ENCODE measurements at regions not wholly inside any gene's neighbourhood (a gene's known extent, or its start where the extent isn't known, plus 50 kb on each side); places are given as distances from the start of the nearest gene placed in this dataset.

- TF ChIP-seq, protein P1, sequence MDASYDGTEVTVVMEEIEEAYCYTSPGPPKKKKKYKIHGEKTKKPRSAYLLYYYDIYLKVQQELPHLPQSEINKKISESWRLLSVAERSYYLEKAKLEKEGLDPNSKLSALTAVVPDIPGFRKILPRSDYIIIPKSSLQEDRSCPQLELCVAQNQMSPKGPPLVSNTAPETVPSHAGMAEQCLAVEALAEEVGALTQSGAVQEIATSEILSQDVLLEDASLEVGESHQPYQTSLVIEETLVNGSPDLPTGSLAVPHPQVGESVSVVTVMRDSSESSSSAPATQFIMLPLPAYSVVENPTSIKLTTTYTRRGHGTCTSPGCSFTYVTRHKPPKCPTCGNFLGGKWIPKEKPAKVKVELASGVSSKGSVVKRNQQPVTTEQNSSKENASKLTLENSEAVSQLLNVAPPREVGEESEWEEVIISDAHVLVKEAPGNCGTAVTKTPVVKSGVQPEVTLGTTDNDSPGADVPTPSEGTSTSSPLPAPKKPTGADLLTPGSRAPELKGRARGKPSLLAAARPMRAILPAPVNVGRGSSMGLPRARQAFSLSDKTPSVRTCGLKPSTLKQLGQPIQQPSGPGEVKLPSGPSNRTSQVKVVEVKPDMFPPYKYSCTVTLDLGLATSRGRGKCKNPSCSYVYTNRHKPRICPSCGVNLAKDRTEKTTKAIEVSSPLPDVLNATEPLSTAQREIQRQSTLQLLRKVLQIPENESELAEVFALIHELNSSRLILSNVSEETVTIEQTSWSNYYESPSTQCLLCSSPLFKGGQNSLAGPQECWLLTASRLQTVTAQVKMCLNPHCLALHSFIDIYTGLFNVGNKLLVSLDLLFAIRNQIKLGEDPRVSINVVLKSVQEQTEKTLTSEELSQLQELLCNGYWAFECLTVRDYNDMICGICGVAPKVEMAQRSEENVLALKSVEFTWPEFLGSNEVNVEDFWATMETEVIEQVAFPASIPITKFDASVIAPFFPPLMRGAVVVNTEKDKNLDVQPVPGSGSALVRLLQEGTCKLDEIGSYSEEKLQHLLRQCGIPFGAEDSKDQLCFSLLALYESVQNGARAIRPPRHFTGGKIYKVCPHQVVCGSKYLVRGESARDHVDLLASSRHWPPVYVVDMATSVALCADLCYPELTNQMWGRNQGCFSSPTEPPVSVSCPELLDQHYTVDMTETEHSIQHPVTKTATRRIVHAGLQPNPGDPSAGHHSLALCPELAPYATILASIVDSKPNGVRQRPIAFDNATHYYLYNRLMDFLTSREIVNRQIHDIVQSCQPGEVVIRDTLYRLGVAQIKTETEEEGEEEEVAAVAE (CRISPR knock-in tag; IDR thresholded peaks at IDR 0.05; ENCODE audit: borderline replicate concordance): no peak
These were observed 93.1 kb downstream of the C9orf152 start (continued) for GRCh38 chr9:110114859-110115201.

- no peaks in the 10 kb centered on the region for H3K27me3 ChIP-seq (ENCODE audit: control insufficient read depth in 1 of 2, insufficient read depth in 2 of 2, low read length in 2 of 2)
- H3K79me2 ChIP-seq (ENCODE audit: insufficient read depth, low read length): no peaks in the 10 kb centered on the region
- peak overlapping the region; percentile 41 for H3K4me2 ChIP-seq (ENCODE audit: low read depth, low read length)
- ChIA-PET CTCF (ENCODE audit: low intra/inter-chr PET ratio, low total read pairs) (no interaction called here), POLR2A (interaction anchor here (3.2 kb wide), 1 partner anchor 11 kb away, joined by 35 read pairs; no protein-coding TSS in a partner anchor)
- 68% methylated on average over 5 of the region's 7 CpGs for WGBS (ENCODE audit: low lambda C conversion rate)
- BruUV-seq (replicated peaks): TSS peak; percentile 93
- no peak overlapping the region for H2AFZ ChIP-seq (ENCODE audit: low read length)
- peak overlapping the region; percentile 52 for H3K27ac ChIP-seq (ENCODE audit: extremely low read length, insufficient read depth, low read length)
- peak overlapping the region; percentile 2; the same call in 1 of the 2 replicates for H3K9ac ChIP-seq (ENCODE audit: insufficient read depth, low read depth, low read length)
- in situ Hi-C loops (cut with HindIII; ENCODE audit: extremely low pct_ligation_motif_present, low pct_unique_long_range_greater_than_20kb): no loop called here
- intact Hi-C loops (cut with micrococcal nuclease; ENCODE audit: unreplicated experiment): no loop called here
- H3K4me1 ChIP-seq (ENCODE audit: insufficient read depth, low read length): peaks cover 42% of the 10 kb centered on the region
- TF ChIP-seq REL (CRISPR knock-in tag; conservative IDR thresholded peaks at IDR 0.05) (no peak), ATM (IDR thresholded peaks at IDR 0.05; ENCODE audit: borderline replicate concordance) (no peak), ZSCAN20 (CRISPR knock-in tag; IDR thresholded peaks at IDR 0.05; ENCODE audit: borderline replicate concordance) (no peak), ZNF672 (CRISPR knock-in tag; IDR thresholded peaks at IDR 0.05) (no peak), ZNF383 (CRISPR knock-in tag; IDR thresholded peaks at IDR 0.05; ENCODE audit: borderline replicate concordance) (no peak), CCAR2 (optimal IDR thresholded peaks at IDR 0.05; ENCODE audit: low read depth, low read length) (no peak), BCL6 (CRISPR knock-in tag; IDR thresholded peaks at IDR 0.05) (peak; percentile 41)
- TF ChIP-seq, protein P2, sequence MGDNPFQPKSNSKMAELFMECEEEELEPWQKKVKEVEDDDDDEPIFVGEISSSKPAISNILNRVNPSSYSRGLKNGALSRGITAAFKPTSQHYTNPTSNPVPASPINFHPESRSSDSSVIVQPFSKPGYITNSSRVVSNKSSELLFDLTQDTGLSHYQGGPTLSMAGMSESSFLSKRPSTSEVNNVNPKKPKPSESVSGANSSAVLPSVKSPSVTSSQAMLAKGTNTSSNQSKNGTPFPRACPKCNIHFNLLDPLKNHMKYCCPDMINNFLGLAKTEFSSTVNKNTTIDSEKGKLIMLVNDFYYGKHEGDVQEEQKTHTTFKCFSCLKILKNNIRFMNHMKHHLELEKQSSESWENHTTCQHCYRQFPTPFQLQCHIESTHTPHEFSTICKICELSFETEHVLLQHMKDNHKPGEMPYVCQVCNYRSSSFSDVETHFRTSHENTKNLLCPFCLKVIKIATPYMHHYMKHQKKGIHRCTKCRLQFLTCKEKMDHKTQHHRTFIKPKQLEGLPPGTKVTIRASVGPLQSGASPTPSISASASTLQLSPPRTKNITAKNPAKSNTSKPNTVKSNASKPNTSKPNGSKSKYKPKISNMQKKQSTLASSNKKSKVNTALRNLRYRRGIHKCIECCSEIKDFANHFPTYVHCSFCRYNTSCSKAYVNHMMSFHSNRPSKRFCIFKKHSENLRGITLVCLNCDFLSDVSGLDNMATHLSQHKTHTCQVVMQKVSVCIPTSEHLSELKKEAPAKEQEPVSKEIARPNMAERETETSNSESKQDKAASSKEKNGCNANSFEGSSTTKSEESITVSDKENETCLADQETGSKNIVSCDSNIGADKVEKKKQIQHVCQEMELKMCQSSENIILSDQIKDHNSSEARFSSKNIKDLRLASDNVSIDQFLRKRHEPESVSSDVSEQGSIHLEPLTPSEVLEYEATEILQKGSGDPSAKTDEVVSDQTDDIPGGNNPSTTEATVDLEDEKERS (CRISPR knock-in tag; IDR thresholded peaks at IDR 0.05): no peak
- no peaks in the 10 kb centered on the region for H3K9me3 ChIP-seq (ENCODE audit: low read length)
- DNase-seq (ENCODE audit: low spot score) (no peak), FAIRE-seq (peak; percentile 52), ATAC-seq (peak; percentile 52)
- no peaks in the 10 kb centered on the region for H4K20me1 ChIP-seq (ENCODE audit: insufficient read depth, low read length)
- peak overlapping the region in 1 of 3 experiments; percentile 2; a peak in 1 of 6 replicates for H3K4me3 ChIP-seq (replicated peaks in 1 of 3; ENCODE audit: insufficient read depth in 1 of 3, low read depth in 2 of 3, low read length in 3 of 3)
- no peaks in the 10 kb centered on the region for H3K36me3 ChIP-seq (replicated peaks in 1 of 2; ENCODE audit: control insufficient read depth in 1 of 2, insufficient read depth in 2 of 2, low read length in 2 of 2)
These were observed 92.6 kb downstream of the C9orf152 start for GRCh38 chr9:110115341-110115820.
